ENCODE measurements at regions not wholly inside any gene's neighbourhood (a gene's known extent, or its start where the extent isn't known, plus 50 kb on each side); places are given as distances from the start of the nearest gene placed in this dataset.

GRCh38 chr2:155456222-155456621 lies 757.7 kb downstream of the KCNJ3 start:
- intact Hi-C loops (cut with DNase I; ENCODE audit: low total_unique reads): no loop called here
- H3K36me3 ChIP-seq: no peaks in the 10 kb centered on the region
- H3K27me3 ChIP-seq: no peaks in the 10 kb centered on the region
- TF ChIP-seq CTCF (IDR thresholded peaks at IDR 0.05): no peak
- TF ChIP-seq POLR2A (IDR thresholded peaks at IDR 0.05): no peak
- no peak for TF ChIP-seq EP300 (IDR thresholded peaks at IDR 0.05; ENCODE audit: low read depth)
- no peaks in the 10 kb centered on the region for H3K9me3 ChIP-seq
- no peaks in the 10 kb centered on the region for H3K4me1 ChIP-seq
- no peak overlapping the region for H3K27ac ChIP-seq
- H3K4me3 ChIP-seq: no peak overlapping the region
- no peak for DNase-seq
- 69 to 89% methylated on average over 1 of the region's 1 CpG for WGBS, 2 donors (ENCODE audit: low coverage in 1 of 2)
- in situ Hi-C loops (cut with MboI; ENCODE audit: low pct_ligation_motif_present in 1 of 4, low pct_unique_long_range_greater_than_20kb in 1 of 4, low sequenced_read_pairs in 3 of 4): no loop called here

DNA sequence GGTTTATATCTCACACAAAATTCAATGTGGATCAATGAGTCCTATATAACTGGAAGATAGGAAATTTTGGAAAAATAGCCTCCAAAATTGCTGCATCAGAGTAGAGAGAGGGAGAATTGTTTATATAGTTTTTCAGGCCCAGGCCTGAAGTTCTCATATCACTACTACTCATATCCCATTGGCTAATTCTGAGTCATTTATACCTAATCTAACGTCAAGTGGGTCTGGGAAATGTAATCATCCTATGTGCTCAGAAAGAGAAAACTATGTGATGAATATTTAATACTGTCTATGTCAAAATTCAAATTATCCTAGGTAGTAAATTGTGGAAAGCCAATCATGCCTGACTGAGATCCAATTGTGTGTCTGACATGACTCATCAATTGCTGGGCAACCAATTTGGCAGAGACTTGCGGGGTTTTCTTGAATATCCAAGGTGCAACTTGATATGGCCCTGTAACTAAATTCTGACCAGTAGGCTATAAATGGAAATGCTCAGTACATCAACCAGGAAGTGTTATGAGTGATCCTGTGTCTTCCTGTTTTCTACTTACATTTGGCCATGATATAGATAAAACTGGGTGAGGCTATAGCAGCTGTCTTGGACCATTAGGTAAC lies 744.4 kb downstream of the KCNJ3 start:
- 70 to 86% methylated on average over 1 to 2 of the region's 2 CpGs for WGBS, 2 donors (ENCODE audit: low coverage in 1 of 2)
- peaks cover 0 to 2% of the 10 kb centered on the region in 2 donors for H3K9me3 ChIP-seq
- no peaks in the 10 kb centered on the region for H3K36me3 ChIP-seq
- no peak overlapping the region for H3K27ac ChIP-seq
- no peak for DNase-seq
- H3K4me3 ChIP-seq: no peak overlapping the region
- in situ Hi-C loops (cut with MboI; ENCODE audit: low pct_ligation_motif_present in 1 of 4, low pct_unique_long_range_greater_than_20kb in 1 of 4, low sequenced_read_pairs in 3 of 4): no loop called here
- no peaks in the 10 kb centered on the region for H3K4me1 ChIP-seq
- no peaks in the 10 kb centered on the region for H3K27me3 ChIP-seq
- no peak for TF ChIP-seq POLR2A (IDR thresholded peaks at IDR 0.05)
- no peak for TF ChIP-seq POLR2AphosphoS5 (IDR thresholded peaks at IDR 0.05)
- no peak for TF ChIP-seq CTCF (IDR thresholded peaks at IDR 0.05)
- TF ChIP-seq EP300 (IDR thresholded peaks at IDR 0.05; ENCODE audit: low read depth): no peak
- intact Hi-C loops (cut with DNase I; ENCODE audit: low total_unique reads): no loop called here

DNA sequence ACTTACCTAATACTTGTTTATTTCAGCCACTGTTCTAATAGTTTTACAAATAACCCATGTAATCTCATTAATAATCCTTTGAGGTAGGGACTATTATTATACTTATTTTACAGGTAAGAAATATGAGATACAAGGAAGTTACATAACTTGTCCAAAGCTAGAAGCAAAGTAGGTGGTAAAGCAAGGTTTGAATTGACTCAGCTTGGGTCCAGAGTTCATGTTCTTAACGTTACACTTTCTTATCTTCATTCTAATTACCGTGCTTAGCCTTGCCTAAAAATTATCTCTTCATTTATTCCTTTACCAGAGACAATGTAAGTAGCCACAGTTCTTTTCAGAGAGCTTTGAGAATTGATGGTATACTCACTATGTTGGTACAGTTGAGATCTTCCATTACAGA lies 743.6 kb downstream of the KCNJ3 start:
- in situ Hi-C loops (cut with MboI; ENCODE audit: low pct_ligation_motif_present in 1 of 4, low pct_unique_long_range_greater_than_20kb in 1 of 4, low sequenced_read_pairs in 3 of 4): no loop called here

DNA sequence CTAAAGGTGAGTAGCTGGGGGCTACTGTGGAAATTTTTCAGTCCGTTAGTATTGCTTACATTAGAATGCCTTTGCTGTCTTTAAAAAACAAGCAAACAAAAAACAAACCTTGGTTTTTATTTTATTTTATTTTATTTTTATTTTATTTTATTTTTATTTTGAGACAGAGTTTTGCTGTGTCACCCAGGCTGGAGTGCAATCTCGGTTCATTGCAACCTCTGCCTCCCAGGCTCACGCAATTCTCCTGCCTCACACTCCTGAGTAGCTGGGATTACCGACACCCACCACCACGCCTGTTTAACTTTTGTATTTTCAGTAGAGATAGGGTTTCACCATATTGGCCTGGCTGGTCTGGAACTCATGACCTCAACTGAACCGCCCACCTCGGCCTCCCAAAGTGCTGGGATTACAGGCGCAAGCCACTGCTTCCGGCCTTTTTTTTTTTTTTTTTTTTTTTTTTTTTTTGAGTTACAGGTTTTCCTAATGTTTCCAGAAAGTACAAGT lies 732.6 kb downstream of the KCNJ3 start:
- no peaks in the 10 kb centered on the region for H3K9me3 ChIP-seq
- intact Hi-C loops (cut with DNase I; ENCODE audit: low total_unique reads): no loop called here
- no peak for DNase-seq
- in situ Hi-C loops (cut with MboI; ENCODE audit: low pct_ligation_motif_present in 1 of 4, low pct_unique_long_range_greater_than_20kb in 1 of 4, low sequenced_read_pairs in 3 of 4): no loop called here
- H3K36me3 ChIP-seq: no peaks in the 10 kb centered on the region
- H3K4me3 ChIP-seq: no peak overlapping the region
- TF ChIP-seq POLR2A (IDR thresholded peaks at IDR 0.05) (no peak), EP300 (IDR thresholded peaks at IDR 0.05; ENCODE audit: low read depth) (no peak), CTCF (IDR thresholded peaks at IDR 0.05) (no peak), POLR2AphosphoS5 (IDR thresholded peaks at IDR 0.05) (no peak)
- H3K27me3 ChIP-seq: no peaks in the 10 kb centered on the region
- WGBS, 2 donors (ENCODE audit: low coverage in 1 of 2): 85 to 91% methylated on average over 7 to 9 of the region's 9 CpGs
- H3K27ac ChIP-seq: no peak overlapping the region
- H3K4me1 ChIP-seq: no peaks in the 10 kb centered on the region

More for the DNA sequence above, 743.6 kb downstream of the KCNJ3 start:
- intact Hi-C loops (cut with DNase I; ENCODE audit: low total_unique reads): no loop called here
- 41 to 44% methylated on average over 2 of the region's 2 CpGs for WGBS, 2 donors (ENCODE audit: low coverage in 1 of 2)
- Histone ChIP-seq H3K4me1 (no peaks in the 10 kb centered on the region), H3K4me3 (no peak overlapping the region), H3K27ac (no peak overlapping the region), H3K9me3 (peaks cover 0 to 6% of the 10 kb centered on the region in 2 donors), H3K27me3 (no peaks in the 10 kb centered on the region), H3K36me3 (no peaks in the 10 kb centered on the region)
- DNase-seq: no peak
- TF ChIP-seq POLR2AphosphoS5 (IDR thresholded peaks at IDR 0.05): no peak
- no peak for TF ChIP-seq EP300 (IDR thresholded peaks at IDR 0.05; ENCODE audit: low read depth)
- no peak for TF ChIP-seq CTCF (IDR thresholded peaks at IDR 0.05)
- TF ChIP-seq POLR2A (IDR thresholded peaks at IDR 0.05): no peak
